K562 (cell line): ENCODE measurements at regions not wholly inside any gene's neighbourhood (a gene's known extent, or its start where the extent isn't known, plus 50 kb on each side); places are given as distances from the start of the nearest gene placed in this dataset.

Experiments
- ATAC-seq: fragments of 200-7000 bp; cut with Tn5 transposase; 3 replicates; pipeline ENCODE4 v1.9.1; 2020; ENCODE audit warnings: moderate library complexity
- BruUV-seq: library from RNA; stranded (reverse); fragments of 400-500 nt; replicated peaks from 2 replicates; lab custom pipeline; 2021; lab: Mats Ljungman, UMichigan
- CTCF ChIA-PET: fragments of 300-600 bp; formaldehyde crosslinking; extraction: SDS; loops from one replicate; lab custom pipeline; 2021; ENCODE audit warnings: low intra/inter-chr PET ratio; lab: Yijun Ruan, JAX
- POLR2A ChIA-PET: fragments of 300-600, 350-650 bp; sonication (Branson Sonifier 250); formaldehyde crosslinking; extraction: SDS; loops from one replicate; lab custom pipeline; 2021; ENCODE audit warnings: antibody characterized with exemption, inconsistent platforms; lab: Yijun Ruan, JAX
- DNase-seq, 4 experiments: peaks; one replicate each; pipeline versions ENCODE4 v3.0.0 to v3.0.0-alpha.2; 2011 to 2018; ENCODE audit warnings: low spot score in 3 of 4, mixed read lengths in 3 of 4; ENCODE audit errors: extremely low read depth in 1 of 4
- FAIRE-seq: peaks from 2 replicates; lab custom pipeline; 2011; peaks lifted over from hg19 to GRCh38; lab: Jason Lieb, UNC
- H2AFZ ChIP-seq: 2 replicates; pipeline ENCODE4 v1.6.0; 2011; ENCODE audit warnings: low read depth, low read length, control low read depth, inconsistent platforms
- H3K27ac ChIP-seq: fragments of 200-600 bp; 3 replicates; pipeline ENCODE4 v1.8.0; 2011; ENCODE audit warnings: low read depth, mild to moderate bottlenecking, control low read depth, inconsistent platforms, low read length, moderate library complexity, mixed read lengths; ENCODE audit errors: extremely low read depth
- H3K27me3 ChIP-seq, 2 experiments: fragments of 300-600 bp in 1 of 2; 2 replicates in 1 of 2; 3 replicates in 1 of 2; pipeline versions ENCODE4 v1.6.0 to v1.8.0; 2011; ENCODE audit warnings: inconsistent platforms in 2 of 2, low read length in 2 of 2, mild to moderate bottlenecking in 1 of 2, mixed read lengths in 1 of 2, moderate library complexity in 1 of 2; ENCODE audit not compliant: control insufficient read depth in 2 of 2, insufficient read depth in 2 of 2
- H3K36me3 ChIP-seq: fragments of 300-600 bp; 3 replicates; pipeline ENCODE4 v1.8.0; 2011; ENCODE audit warnings: mild to moderate bottlenecking, low read length, inconsistent platforms; ENCODE audit not compliant: control insufficient read depth, insufficient read depth
- H3K4me1 ChIP-seq, 2 experiments: fragments of 200-600 bp in 1 of 2; replicated peaks in 1 of 2; 2 replicates in 1 of 2; 3 replicates in 1 of 2; pipeline versions ENCODE4 v1.5.1 to v1.8.0; 2011; ENCODE audit warnings: inconsistent platforms in 2 of 2, low read length in 2 of 2, mild to moderate bottlenecking in 1 of 2, mixed read lengths in 1 of 2, moderate library complexity in 1 of 2; ENCODE audit not compliant: control insufficient read depth in 2 of 2, insufficient read depth in 2 of 2
- H3K4me2 ChIP-seq: 2 replicates; pipeline ENCODE4 v1.6.1; 2011; ENCODE audit warnings: low read length, control low read depth, inconsistent platforms, mixed read lengths; ENCODE audit not compliant: insufficient read depth
- H3K4me3 ChIP-seq: fragments of 200-600 bp; sonication (generic), shearing (Covaris generic); 2 replicates; pipeline ENCODE4 v1.5.1; 2016; ENCODE audit warnings: control low read depth, inconsistent platforms
- H3K79me2 ChIP-seq: fragments of 200-600 bp; 3 replicates; pipeline ENCODE4 v1.8.0; 2011; ENCODE audit warnings: low read length, inconsistent platforms; ENCODE audit not compliant: control insufficient read depth, insufficient read depth
- H3K9ac ChIP-seq, 2 experiments: 2 replicates each; pipeline versions ENCODE4 v1.6.0 to v1.6.1; 2011; ENCODE audit warnings: low read depth in 2 of 2, low read length in 2 of 2, control low read depth in 1 of 2, inconsistent platforms in 1 of 2, mild to moderate bottlenecking in 1 of 2, mixed read lengths in 1 of 2; ENCODE audit not compliant: insufficient read depth in 1 of 2
- H3K9me1 ChIP-seq: one replicate; pipeline ENCODE4 v1.6.0; 2011; ENCODE audit warnings: inconsistent platforms, mild to moderate bottlenecking, low read length, moderate library complexity; ENCODE audit not compliant: control insufficient read depth, insufficient read depth
- H3K9me3 ChIP-seq: replicated peaks from 2 replicates; pipeline ENCODE4 v1.5.1; 2011; ENCODE audit warnings: low read depth, low read length, inconsistent platforms; ENCODE audit not compliant: control insufficient read depth, insufficient read depth
- H4K20me1 ChIP-seq: replicated peaks from 2 replicates; pipeline ENCODE4 v1.6.1; 2011; ENCODE audit warnings: low read length, inconsistent platforms, mixed read lengths; ENCODE audit not compliant: control insufficient read depth, insufficient read depth
- AFF4 ChIP-seq: sonication (generic); formaldehyde crosslinking; IDR thresholded peaks from 2 replicates; pipeline ENCODE4 v1.8.0; 2023; ENCODE audit warnings: mild to moderate bottlenecking, missing genetic modification reagents
- CBX2 ChIP-seq: fragments of 200-600 bp; sonication (generic); IDR thresholded peaks from one replicate; pipeline ENCODE4 v1.6.1; 2012; ENCODE audit warnings: mild to moderate bottlenecking, low read length, inconsistent platforms; ENCODE audit not compliant: insufficient read depth, poor library complexity, severe bottlenecking
- MCM5 ChIP-seq: fragments of 450-650 bp; IDR thresholded peaks from 2 replicates; pipeline ENCODE4 v1.6.1; 2016; ENCODE audit warnings: low read depth
- PKNOX1 ChIP-seq: fragments of 450-650 bp; IDR thresholded peaks from 2 replicates; pipeline ENCODE4 v1.6.1; 2016
- ZNF217 ChIP-seq: sonication (generic); formaldehyde crosslinking; IDR thresholded peaks from 2 replicates; pipeline ENCODE4 v1.8.0; 2022; ENCODE audit warnings: mild to moderate bottlenecking, missing genetic modification reagents
- WGBS: fragments of 100-300 bp; shearing (Covaris generic); methylation state at CpG from one replicate; pipeline ENCODE4 v1.1.6; 2016; ENCODE audit warnings: low coverage, mixed read lengths; ENCODE audit not compliant: insufficient coverage; ENCODE audit errors: missing lambda C conversion rate; 5-methylcytosine and 5-hydroxymethylcytosine counted together
- in situ Hi-C: fragments of 300-500 bp; cut with MboI; formaldehyde crosslinking; loops from 4 replicates; pipeline ENCODE4 v1.15.0; 2018; ENCODE audit warnings: inconsistent platforms, mixed read lengths
- intact Hi-C: fragments of 100-400 bp; cut with micrococcal nuclease; formaldehyde crosslinking; loops from 2 replicates; pipeline ENCODE4 v1.14.2; 2022
- TF ChIP-seq, protein P1 (sequence below): sonication (generic); formaldehyde crosslinking; IDR thresholded peaks from 2 replicates; pipeline ENCODE4 v1.8.0; 2022; ENCODE audit warnings: mild to moderate bottlenecking, missing genetic modification reagents
- TF ChIP-seq, protein P2 (sequence below): fragments of 200-400 bp; formaldehyde crosslinking; IDR thresholded peaks from 2 replicates; pipeline ENCODE4 v1.6.1; 2017; ENCODE audit warnings: mild to moderate bottlenecking, low read depth, low read length, moderate library complexity

GRCh38 chr19:27741236-27741635 is 1471.7 kb downstream of the UQCRFS1 start:
- 30% methylated on average over 8 of the region's 8 CpGs for WGBS
- BruUV-seq, result no TSS peak
- Histone ChIP-seq H3K9me1 (no peaks in the 10 kb centered on the region), H2AFZ (no peak overlapping the region), H3K27me3 (no peaks in the 10 kb centered on the region), H4K20me1 (no peaks in the 10 kb centered on the region), H3K27ac (no peak overlapping the region), H3K79me2 (no peaks in the 10 kb centered on the region)
- no peak for ATAC-seq
- TF ChIP-seq PKNOX1, result no peak
- no peak for TF ChIP-seq ZNF217 (CRISPR knock-in tag)
- TF ChIP-seq, protein P1, sequence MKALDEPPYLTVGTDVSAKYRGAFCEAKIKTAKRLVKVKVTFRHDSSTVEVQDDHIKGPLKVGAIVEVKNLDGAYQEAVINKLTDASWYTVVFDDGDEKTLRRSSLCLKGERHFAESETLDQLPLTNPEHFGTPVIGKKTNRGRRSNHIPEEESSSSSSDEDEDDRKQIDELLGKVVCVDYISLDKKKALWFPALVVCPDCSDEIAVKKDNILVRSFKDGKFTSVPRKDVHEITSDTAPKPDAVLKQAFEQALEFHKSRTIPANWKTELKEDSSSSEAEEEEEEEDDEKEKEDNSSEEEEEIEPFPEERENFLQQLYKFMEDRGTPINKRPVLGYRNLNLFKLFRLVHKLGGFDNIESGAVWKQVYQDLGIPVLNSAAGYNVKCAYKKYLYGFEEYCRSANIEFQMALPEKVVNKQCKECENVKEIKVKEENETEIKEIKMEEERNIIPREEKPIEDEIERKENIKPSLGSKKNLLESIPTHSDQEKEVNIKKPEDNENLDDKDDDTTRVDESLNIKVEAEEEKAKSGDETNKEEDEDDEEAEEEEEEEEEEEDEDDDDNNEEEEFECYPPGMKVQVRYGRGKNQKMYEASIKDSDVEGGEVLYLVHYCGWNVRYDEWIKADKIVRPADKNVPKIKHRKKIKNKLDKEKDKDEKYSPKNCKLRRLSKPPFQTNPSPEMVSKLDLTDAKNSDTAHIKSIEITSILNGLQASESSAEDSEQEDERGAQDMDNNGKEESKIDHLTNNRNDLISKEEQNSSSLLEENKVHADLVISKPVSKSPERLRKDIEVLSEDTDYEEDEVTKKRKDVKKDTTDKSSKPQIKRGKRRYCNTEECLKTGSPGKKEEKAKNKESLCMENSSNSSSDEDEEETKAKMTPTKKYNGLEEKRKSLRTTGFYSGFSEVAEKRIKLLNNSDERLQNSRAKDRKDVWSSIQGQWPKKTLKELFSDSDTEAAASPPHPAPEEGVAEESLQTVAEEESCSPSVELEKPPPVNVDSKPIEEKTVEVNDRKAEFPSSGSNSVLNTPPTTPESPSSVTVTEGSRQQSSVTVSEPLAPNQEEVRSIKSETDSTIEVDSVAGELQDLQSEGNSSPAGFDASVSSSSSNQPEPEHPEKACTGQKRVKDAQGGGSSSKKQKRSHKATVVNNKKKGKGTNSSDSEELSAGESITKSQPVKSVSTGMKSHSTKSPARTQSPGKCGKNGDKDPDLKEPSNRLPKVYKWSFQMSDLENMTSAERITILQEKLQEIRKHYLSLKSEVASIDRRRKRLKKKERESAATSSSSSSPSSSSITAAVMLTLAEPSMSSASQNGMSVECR, result no peak
- no peak for TF ChIP-seq AFF4 (CRISPR knock-in tag)
- TF ChIP-seq, protein P2, sequence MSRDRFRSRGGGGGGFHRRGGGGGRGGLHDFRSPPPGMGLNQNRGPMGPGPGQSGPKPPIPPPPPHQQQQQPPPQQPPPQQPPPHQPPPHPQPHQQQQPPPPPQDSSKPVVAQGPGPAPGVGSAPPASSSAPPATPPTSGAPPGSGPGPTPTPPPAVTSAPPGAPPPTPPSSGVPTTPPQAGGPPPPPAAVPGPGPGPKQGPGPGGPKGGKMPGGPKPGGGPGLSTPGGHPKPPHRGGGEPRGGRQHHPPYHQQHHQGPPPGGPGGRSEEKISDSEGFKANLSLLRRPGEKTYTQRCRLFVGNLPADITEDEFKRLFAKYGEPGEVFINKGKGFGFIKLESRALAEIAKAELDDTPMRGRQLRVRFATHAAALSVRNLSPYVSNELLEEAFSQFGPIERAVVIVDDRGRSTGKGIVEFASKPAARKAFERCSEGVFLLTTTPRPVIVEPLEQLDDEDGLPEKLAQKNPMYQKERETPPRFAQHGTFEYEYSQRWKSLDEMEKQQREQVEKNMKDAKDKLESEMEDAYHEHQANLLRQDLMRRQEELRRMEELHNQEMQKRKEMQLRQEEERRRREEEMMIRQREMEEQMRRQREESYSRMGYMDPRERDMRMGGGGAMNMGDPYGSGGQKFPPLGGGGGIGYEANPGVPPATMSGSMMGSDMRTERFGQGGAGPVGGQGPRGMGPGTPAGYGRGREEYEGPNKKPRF, result no peak
- no peak for TF ChIP-seq MCM5
- no peak for TF ChIP-seq CBX2
- TF ChIP-seq, all 486 proteins: peak for 0
- Histone ChIP-seq H3K9me3 (no peaks in the 10 kb centered on the region), H3K36me3 (no peaks in the 10 kb centered on the region), H3K9ac (no peak overlapping the region), H3K4me1 (no peaks in the 10 kb centered on the region), H3K4me3 (no peak overlapping the region), H3K4me2 (no peak overlapping the region)
- in situ Hi-C loops, result no loop called here
- ChIA-PET CTCF (no interaction called here), POLR2A (no interaction called here)
- FAIRE-seq (no peak), DNase-seq (no peak)
- intact Hi-C loops, result no loop called here
